PC-3 (cell line): ENCODE measurements at regions not wholly inside any gene's neighbourhood (a gene's known extent, or its start where the extent isn't known, plus 50 kb on each side); places are given as distances from the start of the nearest gene placed in this dataset.

Source experiments
- ATAC-seq: fragments of 200-7000 bp; cut with Tn5 transposase; 2 replicates; pipeline ENCODE4 v1.9.1; 2020; ENCODE audit warnings: mild to moderate bottlenecking, moderate library complexity
- BruUV-seq: library from RNA; stranded (reverse); fragments of 400-500 nt; replicated peaks from 2 replicates; lab custom pipeline; 2021; lab: Mats Ljungman, UMichigan
- CTCF ChIA-PET: fragments of 300-600 bp; sonication (Branson Sonifier 250); formaldehyde crosslinking; loops from one replicate; lab custom pipeline; 2022; ENCODE audit warnings: antibody characterized with exemption; lab: Charles Lee
- POLR2A ChIA-PET: fragments of 300-600 bp; sonication (Branson Sonifier 250); formaldehyde crosslinking; loops from one replicate; lab custom pipeline; 2022; ENCODE audit warnings: antibody characterized with exemption; ENCODE audit not compliant: unreplicated experiment; lab: Charles Lee
- DNase-seq: peaks from one replicate; pipeline ENCODE4 v3.0.0-alpha.2; 2015
- H2AFZ ChIP-seq: fragments of 300-600 bp; sonication (generic); 2 replicates; pipeline ENCODE4 v1.6.0; 2016; ENCODE audit warnings: antibody characterized with exemption, low read length
- H3F3A ChIP-seq: fragments of 300-600 bp; sonication (generic); one replicate; pipeline ENCODE4 v1.6.0; 2017; ENCODE audit warnings: antibody characterized with exemption, low read length, control low read depth, mild to moderate bottlenecking; ENCODE audit not compliant: unreplicated experiment
- H3K27ac ChIP-seq: fragments of 300-600 bp; sonication (generic); 2 replicates; pipeline ENCODE4 v1.5.1; 2016; ENCODE audit warnings: mild to moderate bottlenecking, low read length
- H3K27me3 ChIP-seq: fragments of 300-600 bp; sonication (generic); 2 replicates; pipeline ENCODE4 v1.6.1; 2016; ENCODE audit warnings: low read length, mixed read lengths
- H3K36me3 ChIP-seq: fragments of 300-600 bp; sonication (generic); 2 replicates; pipeline ENCODE4 v1.6.1; 2016; ENCODE audit warnings: low read depth, mixed run types, low read length, mixed read lengths
- H3K4me1 ChIP-seq: fragments of 300-600 bp; sonication (generic); 2 replicates; pipeline ENCODE4 v1.5.1; 2016; ENCODE audit warnings: low read length; ENCODE audit not compliant: insufficient read depth
- H3K4me2 ChIP-seq: fragments of 300-600 bp; sonication (generic); 2 replicates; pipeline ENCODE4 v1.6.0; 2016; ENCODE audit warnings: low read length
- H3K4me3 ChIP-seq: fragments of 300-600 bp; sonication (generic); 2 replicates; pipeline ENCODE4 v1.5.1; 2016; ENCODE audit warnings: mild to moderate bottlenecking, low read length, mixed read lengths
- H3K79me2 ChIP-seq: fragments of 300-600 bp; sonication (generic); 2 replicates; pipeline ENCODE4 v1.6.1; 2017; ENCODE audit warnings: low read length, mixed read lengths
- H3K9ac ChIP-seq: fragments of 300-600 bp; sonication (generic); 2 replicates; pipeline ENCODE4 v1.6.0; 2016; ENCODE audit warnings: mild to moderate bottlenecking, low read length
- H3K9me2 ChIP-seq: fragments of 300-600 bp; sonication (generic); replicated peaks from 2 replicates; pipeline ENCODE4 v1.6.1; 2016; ENCODE audit warnings: mixed run types, low read length, mixed read lengths
- H3K9me3 ChIP-seq: fragments of 300-600 bp; sonication (generic); 2 replicates; pipeline ENCODE4 v1.6.1; 2016; ENCODE audit warnings: low read length, mixed read lengths
- H4K20me1 ChIP-seq: fragments of 300-600 bp; sonication (generic); 2 replicates; pipeline ENCODE4 v1.6.1; 2016; ENCODE audit warnings: low read length, mixed read lengths
- EZH2 ChIP-seq: fragments of 300-600 bp; sonication (generic); IDR thresholded peaks from one replicate; pipeline ENCODE4 v1.6.1; 2017; ENCODE audit warnings: antibody characterized with exemption, mild to moderate bottlenecking, low read length; ENCODE audit not compliant: unreplicated experiment
- EZH2phosphoT487 ChIP-seq: fragments of 300-600 bp; sonication (generic); IDR thresholded peaks from 2 replicates; pipeline ENCODE4 v1.6.1; 2018; ENCODE audit warnings: mild to moderate bottlenecking, antibody characterized with exemption, low read length, borderline replicate concordance
- intact Hi-C: fragments of 100-400 bp; cut with micrococcal nuclease; formaldehyde crosslinking; loops from 2 replicates; pipeline ENCODE4 v1.9.0; 2023
- TF ChIP-seq, protein P1 (sequence below): fragments of 300-600 bp; sonication (generic); conservative IDR thresholded peaks from 2 replicates; pipeline ENCODE4 v1.5.1; 2017; ENCODE audit warnings: antibody characterized with exemption, low read depth, mild to moderate bottlenecking, low read length

GRCh38 chr5:81879936-81880335 is 91.9 kb upstream of the ATG10 start:
- no peaks in the 10 kb centered on the region for H3K36me3 ChIP-seq
- H3K4me3 ChIP-seq, result no peak overlapping the region
- TF ChIP-seq, protein P1, sequence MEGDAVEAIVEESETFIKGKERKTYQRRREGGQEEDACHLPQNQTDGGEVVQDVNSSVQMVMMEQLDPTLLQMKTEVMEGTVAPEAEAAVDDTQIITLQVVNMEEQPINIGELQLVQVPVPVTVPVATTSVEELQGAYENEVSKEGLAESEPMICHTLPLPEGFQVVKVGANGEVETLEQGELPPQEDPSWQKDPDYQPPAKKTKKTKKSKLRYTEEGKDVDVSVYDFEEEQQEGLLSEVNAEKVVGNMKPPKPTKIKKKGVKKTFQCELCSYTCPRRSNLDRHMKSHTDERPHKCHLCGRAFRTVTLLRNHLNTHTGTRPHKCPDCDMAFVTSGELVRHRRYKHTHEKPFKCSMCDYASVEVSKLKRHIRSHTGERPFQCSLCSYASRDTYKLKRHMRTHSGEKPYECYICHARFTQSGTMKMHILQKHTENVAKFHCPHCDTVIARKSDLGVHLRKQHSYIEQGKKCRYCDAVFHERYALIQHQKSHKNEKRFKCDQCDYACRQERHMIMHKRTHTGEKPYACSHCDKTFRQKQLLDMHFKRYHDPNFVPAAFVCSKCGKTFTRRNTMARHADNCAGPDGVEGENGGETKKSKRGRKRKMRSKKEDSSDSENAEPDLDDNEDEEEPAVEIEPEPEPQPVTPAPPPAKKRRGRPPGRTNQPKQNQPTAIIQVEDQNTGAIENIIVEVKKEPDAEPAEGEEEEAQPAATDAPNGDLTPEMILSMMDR, result no peak
- TF ChIP-seq EZH2phosphoT487, result no peak
- no peak for TF ChIP-seq EZH2
- H2AFZ ChIP-seq, result no peak overlapping the region
- DNase-seq (no peak), ATAC-seq (no peak)
- H3K4me1 ChIP-seq, result no peaks in the 10 kb centered on the region
- intact Hi-C loops, result no loop called here
- H4K20me1 ChIP-seq, result no peaks in the 10 kb centered on the region
- H3K9me3 ChIP-seq, result no peaks in the 10 kb centered on the region
- no peaks in the 10 kb centered on the region for H3F3A ChIP-seq
- H3K9me2 ChIP-seq, result no peaks in the 10 kb centered on the region
- BruUV-seq, result no TSS peak
- no peak overlapping the region for H3K27ac ChIP-seq
- no peak overlapping the region for H3K4me2 ChIP-seq
- no peak overlapping the region for H3K9ac ChIP-seq
- no peaks in the 10 kb centered on the region for H3K79me2 ChIP-seq
- peaks cover 45% of the 10 kb centered on the region for H3K27me3 ChIP-seq
- POLR2A ChIA-PET, result no interaction called here
- CTCF ChIA-PET, result no interaction called here

- Histone ChIP-seq H3K27me3 (peaks cover 37% of the 10 kb centered on the region), H3K4me1 (no peaks in the 10 kb centered on the region), H3K4me2 (no peak overlapping the region), H4K20me1 (no peaks in the 10 kb centered on the region), H3K27ac (no peak overlapping the region), H3K9me2 (no peaks in the 10 kb centered on the region), H3K36me3 (no peaks in the 10 kb centered on the region), H3K79me2 (no peaks in the 10 kb centered on the region), H3F3A (no peaks in the 10 kb centered on the region), H3K4me3 (no peak overlapping the region), H3K9me3 (no peaks in the 10 kb centered on the region), H3K9ac (no peak overlapping the region), H2AFZ (no peak overlapping the region)
- intact Hi-C loops, result no loop called here
- ATAC-seq (no peak), DNase-seq (no peak)
- no peak for TF ChIP-seq EZH2
- TF ChIP-seq, protein P1, result no peak
- no peak for TF ChIP-seq EZH2phosphoT487
- POLR2A ChIA-PET, result no interaction called here
- BruUV-seq, result no TSS peak
- CTCF ChIA-PET, result no interaction called here
Measured at GRCh38 chr5:81878333-81878732, 93.5 kb upstream of the ATG10 start.

- ChIA-PET CTCF (no interaction called here), POLR2A (no interaction called here)
- H3K27ac ChIP-seq, result no peak overlapping the region
- no peak for TF ChIP-seq EZH2phosphoT487
- TF ChIP-seq EZH2, result no peak
- TF ChIP-seq, protein P1, result no peak
- no peak overlapping the region for H3K9ac ChIP-seq
- intact Hi-C loops, result no loop called here
- H3K4me1 ChIP-seq, result no peaks in the 10 kb centered on the region
- no peaks in the 10 kb centered on the region for H3K9me3 ChIP-seq
- DNase-seq, result no peak
- H3K4me3 ChIP-seq, result no peak overlapping the region
- H3K79me2 ChIP-seq, result no peaks in the 10 kb centered on the region
- no peaks in the 10 kb centered on the region for H3K36me3 ChIP-seq
- no TSS peak for BruUV-seq
- H2AFZ ChIP-seq, result no peak overlapping the region
- no peaks in the 10 kb centered on the region for H3K9me2 ChIP-seq
- H4K20me1 ChIP-seq, result no peaks in the 10 kb centered on the region
- no peak for ATAC-seq
- 0 out of 2 replicates have a peak, but pooled peaks cover 7% of the 10 kb centered on the region for H3K27me3 ChIP-seq
- H3K4me2 ChIP-seq, result no peak overlapping the region
- no peaks in the 10 kb centered on the region for H3F3A ChIP-seq
Measured at GRCh38 chr5:81866994-81867393, 104.8 kb upstream of the ATG10 start.
